Upper lobe of left lung (tissue), 4 donors: ENCODE measurements at regions not wholly inside any gene's neighbourhood (a gene's known extent, or its start where the extent isn't known, plus 50 kb on each side); places are given as distances from the start of the nearest gene placed in this dataset.

ENCODE experiments used
- CTCF ChIP-seq, 6 experiments: fragments of 450-650 bp in 4 of 6; fragments of 200-600 bp in 2 of 6; sonication (generic) in 2 of 6; IDR thresholded peaks; one replicate each; pipeline ENCODE4 v1.5.1; 2016 to 2019; ENCODE audit warnings: antibody characterized with exemption in 6 of 6
- EP300 ChIP-seq, 4 donors: sonication (generic); formaldehyde crosslinking; IDR thresholded peaks; one replicate each; pipeline ENCODE4 v1.5.1; 2017; ENCODE audit warnings: antibody characterized with exemption in 4 of 4, control low read depth in 2 of 4
- POLR2A ChIP-seq, 4 donors: fragments of 450-650 bp; IDR thresholded peaks; one replicate each; pipeline ENCODE4 v1.5.1; 2016 to 2017; ENCODE audit warnings: antibody characterized with exemption in 4 of 4, mild to moderate bottlenecking in 2 of 4
- POLR2AphosphoS5 ChIP-seq, 2 donors: sonication (generic); formaldehyde crosslinking; IDR thresholded peaks; one replicate each; pipeline ENCODE4 v1.5.1; 2017; ENCODE audit warnings: antibody characterized with exemption in 2 of 2

GRCh38 chr7:121669144-121669543 lies 203.8 kb upstream of the PTPRZ1 start:
- TF ChIP-seq CTCF (IDR thresholded peaks at IDR 0.05) (no peak), POLR2AphosphoS5 (IDR thresholded peaks at IDR 0.05) (no peak), EP300 (IDR thresholded peaks at IDR 0.05) (no peak), POLR2A (IDR thresholded peaks at IDR 0.05) (no peak)
